ENCODE measurements at regions not wholly inside any gene's neighbourhood (a gene's known extent, or its start where the extent isn't known, plus 50 kb on each side); places are given as distances from the start of the nearest gene placed in this dataset.

GRCh38 chr4:187070740-187071139 is 347.1 kb upstream of the FAT1 start:
- H3K4me3 ChIP-seq (ENCODE audit: insufficient read depth, low read length, poor library complexity, severe bottlenecking), result no peak overlapping the region
- H3K9ac ChIP-seq (ENCODE audit: low read length), result no peak overlapping the region
- H3K27me3 ChIP-seq (ENCODE audit: low read length), result no peaks in the 10 kb centered on the region
- H3K9me3 ChIP-seq (ENCODE audit: insufficient read depth, low read length), result no peaks in the 10 kb centered on the region
- H3K79me2 ChIP-seq (ENCODE audit: insufficient read depth, low read length), result no peaks in the 10 kb centered on the region
- H3K36me3 ChIP-seq (ENCODE audit: low read length), result no peaks in the 10 kb centered on the region
- no peaks in the 10 kb centered on the region for H3K9me2 ChIP-seq (replicated peaks; ENCODE audit: insufficient read depth, low read length)
- H3K4me2 ChIP-seq (ENCODE audit: low read depth, low read length, poor library complexity, severe bottlenecking), result no peak overlapping the region
- no peak overlapping the region for H2AFZ ChIP-seq (ENCODE audit: low read depth, low read length, severe bottlenecking)
- H3F3A ChIP-seq (ENCODE audit: insufficient read depth), result no peaks in the 10 kb centered on the region
- H3K27ac ChIP-seq (ENCODE audit: low read depth, low read length), result no peak overlapping the region
- no peak for TF ChIP-seq EZH2phosphoT487 (conservative IDR thresholded peaks at IDR 0.05; ENCODE audit: low read length)
- TF ChIP-seq CTCF (IDR thresholded peaks at IDR 0.05; ENCODE audit: insufficient read depth, low read length, poor library complexity, severe bottlenecking), result no peak
- H4K20me1 ChIP-seq (ENCODE audit: low read depth, low read length), result no peaks in the 10 kb centered on the region

- Histone ChIP-seq H3K36me3 (ENCODE audit: low read length) (no peaks in the 10 kb centered on the region), H2AFZ (ENCODE audit: low read depth, low read length, severe bottlenecking) (no peak overlapping the region), H3K27ac (ENCODE audit: low read depth, low read length) (no peak overlapping the region), H3K4me3 (ENCODE audit: insufficient read depth, low read length, poor library complexity, severe bottlenecking) (no peak overlapping the region), H3K9me2 (replicated peaks; ENCODE audit: insufficient read depth, low read length) (no peaks in the 10 kb centered on the region), H3K9ac (ENCODE audit: low read length) (no peak overlapping the region), H3K79me2 (ENCODE audit: insufficient read depth, low read length) (no peaks in the 10 kb centered on the region), H3K4me2 (ENCODE audit: low read depth, low read length, poor library complexity, severe bottlenecking) (no peak overlapping the region), H4K20me1 (ENCODE audit: low read depth, low read length) (no peaks in the 10 kb centered on the region), H3K27me3 (ENCODE audit: low read length) (no peaks in the 10 kb centered on the region), H3K9me3 (ENCODE audit: insufficient read depth, low read length) (no peaks in the 10 kb centered on the region), H3F3A (ENCODE audit: insufficient read depth) (no peaks in the 10 kb centered on the region)
- TF ChIP-seq EZH2phosphoT487 (conservative IDR thresholded peaks at IDR 0.05; ENCODE audit: low read length) (no peak), CTCF (IDR thresholded peaks at IDR 0.05; ENCODE audit: insufficient read depth, low read length, poor library complexity, severe bottlenecking) (no peak)
Measured at GRCh38 chr4:187071946-187072600, 348.4 kb upstream of the FAT1 start.

- H4K20me1 ChIP-seq (ENCODE audit: low read depth, low read length), result no peaks in the 10 kb centered on the region
- no peak for TF ChIP-seq EZH2phosphoT487 (conservative IDR thresholded peaks at IDR 0.05; ENCODE audit: low read length)
- TF ChIP-seq CTCF (IDR thresholded peaks at IDR 0.05; ENCODE audit: insufficient read depth, low read length, poor library complexity, severe bottlenecking), result no peak
Measured at GRCh38 chr4:187073820-187074219, 350.2 kb upstream of the FAT1 start.

More at GRCh38 chr4:187073820-187074219, 350.2 kb upstream of the FAT1 start:
- no peaks in the 10 kb centered on the region for H3K9me2 ChIP-seq (replicated peaks; ENCODE audit: insufficient read depth, low read length)
- no peak overlapping the region for H3K9ac ChIP-seq (ENCODE audit: low read length)
- H3K9me3 ChIP-seq (ENCODE audit: insufficient read depth, low read length), result no peaks in the 10 kb centered on the region
- no peak overlapping the region for H2AFZ ChIP-seq (ENCODE audit: low read depth, low read length, severe bottlenecking)
- no peaks in the 10 kb centered on the region for H3K27me3 ChIP-seq (ENCODE audit: low read length)
- H3K27ac ChIP-seq (ENCODE audit: low read depth, low read length), result no peak overlapping the region
- H3K4me2 ChIP-seq (ENCODE audit: low read depth, low read length, poor library complexity, severe bottlenecking), result no peak overlapping the region
- H3K4me3 ChIP-seq (ENCODE audit: insufficient read depth, low read length, poor library complexity, severe bottlenecking), result no peak overlapping the region
- no peaks in the 10 kb centered on the region for H3F3A ChIP-seq (ENCODE audit: insufficient read depth)
- no peaks in the 10 kb centered on the region for H3K79me2 ChIP-seq (ENCODE audit: insufficient read depth, low read length)
- no peaks in the 10 kb centered on the region for H3K36me3 ChIP-seq (ENCODE audit: low read length)

Data from SU-DHL-6 (cell line).